H9 (cell line): ENCODE measurements at regions not wholly inside any gene's neighbourhood (a gene's known extent, or its start where the extent isn't known, plus 50 kb on each side); places are given as distances from the start of the nearest gene placed in this dataset.

Source experiments
- DNase-seq: peaks from one replicate; pipeline ENCODE4 v3.0.0-alpha.2; 2017
- H2AFZ ChIP-seq: one replicate; pipeline ENCODE4 v1.6.1; 2013; ENCODE audit warnings: mild to moderate bottlenecking, low read length, control low read depth, moderate library complexity
- H2AK5ac ChIP-seq: 2 replicates; pipeline ENCODE4 v1.6.1; 2013; ENCODE audit warnings: low read length, control low read depth, mixed read lengths; ENCODE audit not compliant: insufficient read length
- H2BK120ac ChIP-seq: one replicate; pipeline ENCODE4 v1.6.1; 2013; ENCODE audit warnings: low read depth, mild to moderate bottlenecking, low read length, control low read depth, inconsistent platforms; ENCODE audit not compliant: poor library complexity, severe bottlenecking
- H2BK12ac ChIP-seq: 2 replicates; pipeline ENCODE4 v1.6.1; 2013; ENCODE audit warnings: low read length, control low read depth, mixed read lengths, low read depth; ENCODE audit not compliant: insufficient read length
- H2BK15ac ChIP-seq: 2 replicates; pipeline ENCODE4 v1.6.1; 2013; ENCODE audit warnings: low read depth, low read length, control low read depth
- H2BK20ac ChIP-seq: one replicate; pipeline ENCODE4 v1.6.1; 2013; ENCODE audit warnings: low read depth, mild to moderate bottlenecking, low read length, control low read depth, inconsistent platforms; ENCODE audit not compliant: poor library complexity, severe bottlenecking
- H2BK5ac ChIP-seq: 2 replicates; pipeline ENCODE4 v1.6.1; 2013; ENCODE audit warnings: low read length, control low read depth, mixed read lengths; ENCODE audit not compliant: insufficient read length
- H3K14ac ChIP-seq: 2 replicates; pipeline ENCODE4 v1.6.1; 2013; ENCODE audit warnings: low read length, control low read depth; ENCODE audit not compliant: insufficient read depth
- H3K18ac ChIP-seq: 2 replicates; pipeline ENCODE4 v1.6.1; 2013; ENCODE audit warnings: low read depth, mild to moderate bottlenecking, mixed read lengths, low read length, control low read depth; ENCODE audit not compliant: insufficient read length
- H3K23ac ChIP-seq: 2 replicates; pipeline ENCODE4 v1.6.1; 2013; ENCODE audit warnings: low read length, control low read depth, mixed read lengths, low read depth; ENCODE audit not compliant: insufficient read length
- H3K23me2 ChIP-seq: 2 replicates; pipeline ENCODE4 v1.6.1; 2013; ENCODE audit warnings: low read depth, mild to moderate bottlenecking, mixed read lengths, low read length, control low read depth; ENCODE audit not compliant: insufficient read length, poor library complexity, severe bottlenecking
- H3K27ac ChIP-seq: 2 replicates; pipeline ENCODE4 v1.5.1; 2013; ENCODE audit warnings: low read length, control low read depth, mixed read lengths, low read depth; ENCODE audit not compliant: insufficient read length
- H3K27me3 ChIP-seq: 2 replicates; pipeline ENCODE4 v1.6.1; 2013; ENCODE audit warnings: low read length, control low read depth, inconsistent platforms; ENCODE audit not compliant: insufficient read depth
- H3K4ac ChIP-seq: 2 replicates; pipeline ENCODE4 v1.6.1; 2013; ENCODE audit warnings: low read depth, mild to moderate bottlenecking, control low read depth, inconsistent platforms, low read length, moderate library complexity
- H3K4me1 ChIP-seq: 2 replicates; pipeline ENCODE4 v1.6.1; 2013; ENCODE audit warnings: low read length, control low read depth, inconsistent platforms; ENCODE audit not compliant: insufficient read depth
- H3K4me2 ChIP-seq: 2 replicates; pipeline ENCODE4 v1.6.1; 2013; ENCODE audit warnings: low read length, control low read depth, mixed read lengths; ENCODE audit not compliant: insufficient read length, insufficient read depth
- H3K56ac ChIP-seq: 2 replicates; pipeline ENCODE4 v1.6.1; 2013; ENCODE audit warnings: low read depth, mild to moderate bottlenecking, mixed read lengths, low read length, control low read depth; ENCODE audit not compliant: insufficient read length
- H3K79me1 ChIP-seq: 2 replicates; pipeline ENCODE4 v1.6.1; 2013; ENCODE audit warnings: low read depth, mild to moderate bottlenecking, moderate library complexity, low read length, control low read depth, inconsistent platforms; ENCODE audit not compliant: insufficient read depth, poor library complexity, severe bottlenecking
- H3K79me2 ChIP-seq: 2 replicates; pipeline ENCODE4 v1.6.1; 2013; ENCODE audit warnings: low read length, control low read depth, inconsistent platforms; ENCODE audit not compliant: insufficient read depth
- H3K9ac ChIP-seq: 2 replicates; pipeline ENCODE4 v1.6.1; 2013; ENCODE audit warnings: low read length, control low read depth, mixed read lengths; ENCODE audit not compliant: insufficient read length; ENCODE audit errors: extremely low read depth
- H3K9me3 ChIP-seq: one replicate; pipeline ENCODE4 v1.6.1; 2013; ENCODE audit warnings: low read depth, low read length, inconsistent platforms; ENCODE audit not compliant: control insufficient read depth
- H3T11ph ChIP-seq: one replicate; pipeline ENCODE4 v1.6.1; 2013; ENCODE audit warnings: mild to moderate bottlenecking, low read length, control low read depth, inconsistent platforms
- H4K20me1 ChIP-seq: one replicate; pipeline ENCODE4 v1.6.1; 2013; ENCODE audit not compliant: control insufficient read depth, insufficient read length, insufficient read depth
- H4K5ac ChIP-seq: 2 replicates; pipeline ENCODE4 v1.6.1; 2013; ENCODE audit warnings: low read depth, mild to moderate bottlenecking, mixed read lengths, low read length, control low read depth; ENCODE audit not compliant: insufficient read length
- H4K8ac ChIP-seq: replicated peaks from 2 replicates; pipeline ENCODE4 v1.6.1; 2013; ENCODE audit warnings: low read length, control low read depth, mixed read lengths, low read depth; ENCODE audit not compliant: insufficient read length
- H4K91ac ChIP-seq: 2 replicates; pipeline ENCODE4 v1.6.1; 2013; ENCODE audit warnings: low read depth, mild to moderate bottlenecking, moderate library complexity, mixed read lengths, low read length, control low read depth; ENCODE audit not compliant: insufficient read length
- H3K27ac Mint-ChIP-seq, 3 experiments: 2 replicates in 2 of 3; 3 replicates in 1 of 3; pipeline ENCODE4 v1.8.0; 2020 to 2021; ENCODE audit warnings: mixed read lengths in 3 of 3, mild to moderate bottlenecking in 1 of 3, moderate library complexity in 1 of 3
- H3K27me3 Mint-ChIP-seq: 2 replicates; pipeline ENCODE4 v1.8.0; 2021; ENCODE audit warnings: low read depth, mild to moderate bottlenecking, moderate library complexity, mixed read lengths
- H3K36me3 Mint-ChIP-seq, 3 experiments: 2 replicates in 2 of 3; 3 replicates in 1 of 3; pipeline ENCODE4 v1.8.0; 2020 to 2021; ENCODE audit warnings: low read depth in 3 of 3, mixed read lengths in 3 of 3; ENCODE audit not compliant: insufficient read depth in 1 of 3
- H3K4me1 Mint-ChIP-seq, 2 experiments: 2 replicates each; pipeline ENCODE4 v1.8.0; 2020; ENCODE audit warnings: mixed read lengths in 2 of 2
- H3K4me3 Mint-ChIP-seq, 2 experiments: 2 replicates in 1 of 2; 3 replicates in 1 of 2; pipeline ENCODE4 v1.8.0; 2020 to 2021; ENCODE audit warnings: mild to moderate bottlenecking in 2 of 2, mixed read lengths in 2 of 2, moderate library complexity in 1 of 2
- H3K9me3 Mint-ChIP-seq, 2 experiments: 2 replicates in 1 of 2; 3 replicates in 1 of 2; pipeline ENCODE4 v1.8.0; 2020; ENCODE audit warnings: mild to moderate bottlenecking in 2 of 2, mixed read lengths in 2 of 2, moderate library complexity in 1 of 2
- CTCF ChIP-seq: fragments of 200-600 bp; sonication (generic); conservative IDR thresholded peaks from 3 replicates; pipeline ENCODE4 v1.8.0; 2021; ENCODE audit warnings: antibody characterized with exemption, mild to moderate bottlenecking
- WGBS: extraction: QIAGEN DNeasy Blood & Tissue Kit; methylation state at CpG from one replicate; pipeline ENCODE4 v1.1.7; 2013; ENCODE audit warnings: missing lambda C conversion rate, low lambda C conversion rate, mixed read lengths; ENCODE audit not compliant: insufficient read length; ENCODE audit errors: extremely low coverage; 5-methylcytosine and 5-hydroxymethylcytosine counted together

DNA sequence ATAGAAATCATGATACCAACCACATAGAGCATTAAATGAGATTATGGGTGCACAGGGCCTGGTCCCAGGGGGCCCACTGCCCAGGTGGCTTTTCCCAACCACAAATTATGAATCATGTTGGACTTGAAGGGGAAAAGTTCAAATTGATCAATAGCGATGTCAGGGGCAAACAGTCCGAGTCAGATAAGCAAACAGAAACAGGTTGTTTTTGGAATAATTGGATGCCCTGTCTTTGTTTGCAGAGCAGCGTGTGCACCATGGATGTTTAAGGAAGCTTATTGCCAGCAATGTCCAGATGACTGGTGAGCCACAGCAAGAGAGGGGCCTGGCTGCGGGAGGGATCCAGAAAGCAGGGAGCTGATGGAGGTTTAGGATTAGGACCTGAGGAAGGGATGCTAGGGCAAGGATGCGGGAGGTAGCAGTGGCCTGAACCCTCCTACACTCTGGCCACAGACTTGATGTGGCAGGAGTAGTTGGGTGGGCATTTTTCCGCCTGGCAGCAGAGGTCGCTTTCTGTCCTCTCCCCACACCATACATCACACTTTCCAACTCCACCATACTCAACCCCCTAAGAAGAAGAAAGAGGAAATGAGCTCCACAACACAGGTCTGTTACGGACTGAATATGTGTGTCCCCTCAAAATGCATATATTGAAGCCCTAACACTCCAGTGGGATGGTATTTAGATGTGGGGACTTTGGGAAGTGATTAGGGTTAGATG lies 266.4 kb upstream of the RPL38 start:
- H2BK5ac ChIP-seq, result no peak overlapping the region
- no peak overlapping the region for H3K4me3 Mint-ChIP-seq
- no peaks in the 10 kb centered on the region for H3K79me2 ChIP-seq
- H2BK12ac ChIP-seq, result no peak overlapping the region
- H2BK15ac ChIP-seq, result no peak overlapping the region
- H3K79me1 ChIP-seq, result no peaks in the 10 kb centered on the region
- no peaks in the 10 kb centered on the region for H4K20me1 ChIP-seq
- peaks cover 31% of the 10 kb centered on the region for H3K27me3 Mint-ChIP-seq
- H3K23me2 ChIP-seq, result no peaks in the 10 kb centered on the region
- H3K9me3 Mint-ChIP-seq, result no peaks in the 10 kb centered on the region
- no peak overlapping the region for H3K56ac ChIP-seq
- H3K9me3 ChIP-seq, result no peaks in the 10 kb centered on the region
- no peak overlapping the region for H3K4ac ChIP-seq
- H3K4me1 Mint-ChIP-seq, result peaks cover 0 to 5% of the 10 kb centered on the region in 2 experiments; a peak in 2 of 4 replicates
- WGBS, result no CpG with 5 or more reads among the region's 8 CpGs
- no peak overlapping the region for H3T11ph ChIP-seq
- H3K27ac ChIP-seq, result no peak overlapping the region
- H2BK120ac ChIP-seq, result no peak overlapping the region
- TF ChIP-seq CTCF, result peak; percentile 21; the same call in 1 of the 3 replicates
- no peaks in the 10 kb centered on the region for H3K36me3 Mint-ChIP-seq
- H3K14ac ChIP-seq, result no peak overlapping the region
- H2AFZ ChIP-seq, result no peak overlapping the region
- H3K23ac ChIP-seq, result no peak overlapping the region
- no peak overlapping the region for H3K4me2 ChIP-seq
- H3K27me3 ChIP-seq, result no peaks in the 10 kb centered on the region
- H4K91ac ChIP-seq, result no peak overlapping the region
- DNase-seq, result no peak
- H3K27ac Mint-ChIP-seq, result no peak overlapping the region
- no peaks in the 10 kb centered on the region for H3K4me1 ChIP-seq
- no peak overlapping the region for H4K8ac ChIP-seq
- no peak overlapping the region for H3K18ac ChIP-seq
- no peak overlapping the region for H4K5ac ChIP-seq
- H2AK5ac ChIP-seq, result no peak overlapping the region
- no peak overlapping the region for H2BK20ac ChIP-seq
- H3K9ac ChIP-seq, result no peak overlapping the region
